SK-N-SH (cell line): ENCODE measurements at regions not wholly inside any gene's neighbourhood (a gene's known extent, or its start where the extent isn't known, plus 50 kb on each side); places are given as distances from the start of the nearest gene placed in this dataset.

Experiments used
- CTCF ChIA-PET: fragments of 300-600, 350-600 bp; formaldehyde crosslinking; extraction: SDS; loops from one replicate; lab custom pipeline; 2021; lab: Yijun Ruan, JAX
- POLR2A ChIA-PET: fragments of 350-600 bp; sonication (Branson Sonifier 250); formaldehyde crosslinking; extraction: SDS; loops from one replicate; lab custom pipeline; 2020; ENCODE audit warnings: antibody characterized with exemption, inconsistent platforms; lab: Yijun Ruan, JAX
- DNase-seq: peaks from one replicate; pipeline ENCODE4 v3.0.0; 2012
- H2AFZ ChIP-seq: fragments of 200-600 bp; sonication (generic); 2 replicates; pipeline ENCODE4 v1.8.1; 2016; ENCODE audit warnings: antibody characterized with exemption, mild to moderate bottlenecking, low read depth
- H3F3A ChIP-seq: fragments of 200-600 bp; sonication (generic); replicated peaks from 2 replicates; pipeline ENCODE3; 2016; ENCODE audit warnings: antibody characterized with exemption, mild to moderate bottlenecking; ENCODE audit not compliant: insufficient read depth
- H3K27ac ChIP-seq, 2 experiments: fragments of 200-500 bp in 1 of 2; fragments of 200-600 bp in 1 of 2; sonication (Bioruptor generic) in 1 of 2; sonication (generic), shearing (Covaris generic) in 1 of 2; 2 replicates each; pipeline versions ENCODE4 v1.5.1 to v1.6.1; 2014 to 2016; ENCODE audit warnings: low read depth in 2 of 2, inconsistent platforms in 1 of 2, low read length in 1 of 2, mild to moderate bottlenecking in 1 of 2, mixed read lengths in 1 of 2
- H3K27me3 ChIP-seq: fragments of 200-600 bp; sonication (generic), shearing (Covaris generic); 2 replicates; pipeline ENCODE4 v1.6.1; 2016; ENCODE audit warnings: mixed run types; ENCODE audit not compliant: insufficient read depth
- H3K36me3 ChIP-seq, 2 experiments: fragments of 200-500 bp in 1 of 2; fragments of 200-600 bp in 1 of 2; sonication (Bioruptor generic) in 1 of 2; sonication (generic) in 1 of 2; replicated peaks in 1 of 2; 2 replicates each; pipeline versions ENCODE3 to v1.5.1; 2014 to 2016; ENCODE audit warnings: low read length in 1 of 2, mild to moderate bottlenecking in 1 of 2; ENCODE audit not compliant: insufficient read depth in 2 of 2, control insufficient read depth in 1 of 2
- H3K4me1 ChIP-seq, 2 experiments: fragments of 200-500 bp in 1 of 2; fragments of 200-600 bp in 1 of 2; sonication (Bioruptor generic) in 1 of 2; sonication (generic), shearing (Covaris generic) in 1 of 2; 2 replicates each; pipeline versions ENCODE4 v1.5.1 to v1.6.1; 2014 to 2016; ENCODE audit warnings: low read depth in 1 of 2, low read length in 1 of 2, mixed run types in 1 of 2; ENCODE audit not compliant: insufficient read depth in 2 of 2, control insufficient read depth in 1 of 2
- H3K4me2 ChIP-seq: fragments of 200-600 bp; sonication (generic), shearing (Covaris generic); 2 replicates; pipeline ENCODE4 v1.6.1; 2017; ENCODE audit warnings: mixed run types
- H3K4me3 ChIP-seq, 2 experiments: fragments of 200-500 bp in 1 of 2; fragments of 200-600 bp in 1 of 2; sonication (Bioruptor generic) in 1 of 2; sonication (generic), shearing (Covaris generic) in 1 of 2; 2 replicates each; pipeline versions ENCODE4 v1.5.1 to v1.8.1; 2014 to 2016; ENCODE audit warnings: low read depth in 2 of 2, inconsistent platforms in 1 of 2, low read length in 1 of 2, mild to moderate bottlenecking in 1 of 2, mixed read lengths in 1 of 2, moderate library complexity in 1 of 2
- H3K79me2 ChIP-seq: fragments of 200-600 bp; sonication (generic); 2 replicates; pipeline ENCODE4 v1.8.1; 2017; ENCODE audit warnings: mild to moderate bottlenecking; ENCODE audit not compliant: insufficient read depth
- H3K9ac ChIP-seq: fragments of 200-600 bp; sonication (generic); 2 replicates; pipeline ENCODE4 v1.6.1; 2017; ENCODE audit warnings: mixed run types
- H3K9me2 ChIP-seq: fragments of 200-600 bp; sonication (generic); 2 replicates; pipeline ENCODE4 v1.6.1; 2017; ENCODE audit warnings: mixed run types
- H3K9me3 ChIP-seq: fragments of 200-600 bp; sonication (generic); 2 replicates; pipeline ENCODE4 v1.6.1; 2017; ENCODE audit warnings: mixed run types, mild to moderate bottlenecking, moderate library complexity
- H4K20me1 ChIP-seq: fragments of 200-600 bp; sonication (generic); 2 replicates; pipeline ENCODE4 v1.6.1; 2017; ENCODE audit warnings: mild to moderate bottlenecking, mixed run types; ENCODE audit not compliant: insufficient read depth
- CHD2 ChIP-seq: fragments of 150-350 bp; IDR thresholded peaks from 2 replicates; pipeline ENCODE4 v1.6.1; 2018; ENCODE audit warnings: low read length; ENCODE audit not compliant: partially characterized antibody
- EP300 ChIP-seq, 2 experiments: IDR thresholded peaks; 2 replicates each; pipeline versions ENCODE4 v1.4.0 to v1.6.1; 2012; ENCODE audit warnings: borderline replicate concordance in 1 of 2, low read depth in 1 of 2, low read length in 1 of 2
- EZH2phosphoT487 ChIP-seq: fragments of 200-600 bp; sonication (generic); IDR thresholded peaks from 2 replicates; pipeline ENCODE4 v1.6.1; 2017; ENCODE audit warnings: low read depth, mixed run types, mild to moderate bottlenecking, antibody characterized with exemption, moderate library complexity, borderline replicate concordance
- FOSL2 ChIP-seq: IDR thresholded peaks from 2 replicates; pipeline ENCODE4 v1.4.0; 2012; ENCODE audit warnings: low read depth, mild to moderate bottlenecking, moderate library complexity, borderline replicate concordance
- GABPA ChIP-seq: IDR thresholded peaks from 2 replicates; pipeline ENCODE4 v1.4.0; 2012; ENCODE audit warnings: low read depth, mild to moderate bottlenecking
- GATA2 ChIP-seq: sonication (generic); formaldehyde crosslinking; IDR thresholded peaks from 2 replicates; pipeline ENCODE4 v1.5.0; 2020; ENCODE audit warnings: mild to moderate bottlenecking, missing genetic modification reagents
- MXI1 ChIP-seq: IDR thresholded peaks from 2 replicates; pipeline ENCODE4 v1.6.1; 2012; ENCODE audit warnings: mild to moderate bottlenecking, low read depth, low read length, improper control_type of control experiment
- NFIC ChIP-seq: IDR thresholded peaks from 2 replicates; pipeline ENCODE4 v1.4.0; 2012; ENCODE audit warnings: borderline replicate concordance
- NRF1 ChIP-seq: IDR thresholded peaks from 2 replicates; pipeline ENCODE4 v1.6.1; 2012; ENCODE audit warnings: low read depth, mild to moderate bottlenecking, low read length
- POLR2AphosphoS5 ChIP-seq: IDR thresholded peaks from 2 replicates; pipeline ENCODE4 v1.6.1; 2012; ENCODE audit warnings: low read depth, low read length
- RCOR1 ChIP-seq: fragments of 150-350 bp; IDR thresholded peaks from 2 replicates; pipeline ENCODE4 v1.6.1; 2017; ENCODE audit warnings: antibody characterized with exemption, low read length
- TAF1 ChIP-seq: IDR thresholded peaks from 2 replicates; pipeline ENCODE4 v1.6.1; 2012; ENCODE audit warnings: low read depth, mild to moderate bottlenecking, low read length, moderate library complexity, borderline replicate concordance
- TEAD4 ChIP-seq: IDR thresholded peaks from 2 replicates; pipeline ENCODE4 v1.4.0; 2012; ENCODE audit warnings: mild to moderate bottlenecking, borderline replicate concordance; ENCODE audit not compliant: insufficient read depth
- YY1 ChIP-seq: IDR thresholded peaks from 2 replicates; pipeline ENCODE4 v1.4.0; 2012; ENCODE audit warnings: low read depth, mild to moderate bottlenecking
- WGBS: methylation state at CpG from one replicate; pipeline ENCODE4 v1.1.6; 2017; ENCODE audit warnings: low lambda C conversion rate; 5-methylcytosine and 5-hydroxymethylcytosine counted together
- TF ChIP-seq, protein P1 (sequence below): IDR thresholded peaks from 2 replicates; pipeline ENCODE4; 2012
- TF ChIP-seq, protein P2 (sequence below): fragments of 200-600 bp; sonication (generic); IDR thresholded peaks from 2 replicates; pipeline ENCODE4 v1.6.1; 2017; ENCODE audit warnings: antibody characterized with exemption, mild to moderate bottlenecking, moderate library complexity
- TF ChIP-seq, protein P3 (sequence below): fragments of 150-350 bp; IDR thresholded peaks from 2 replicates; pipeline ENCODE4 v1.6.1; 2017; ENCODE audit warnings: antibody characterized with exemption, low read length, low read depth, borderline replicate concordance
- TF ChIP-seq, protein P4 (sequence below): IDR thresholded peaks from 2 replicates; pipeline ENCODE4 v1.6.1; 2012; ENCODE audit warnings: mild to moderate bottlenecking, low read depth, low read length, moderate library complexity
- TF ChIP-seq, protein P5 (sequence below): IDR thresholded peaks from 2 replicates; pipeline ENCODE4 v1.4.0; 2012; ENCODE audit warnings: low read depth, borderline replicate concordance

DNA sequence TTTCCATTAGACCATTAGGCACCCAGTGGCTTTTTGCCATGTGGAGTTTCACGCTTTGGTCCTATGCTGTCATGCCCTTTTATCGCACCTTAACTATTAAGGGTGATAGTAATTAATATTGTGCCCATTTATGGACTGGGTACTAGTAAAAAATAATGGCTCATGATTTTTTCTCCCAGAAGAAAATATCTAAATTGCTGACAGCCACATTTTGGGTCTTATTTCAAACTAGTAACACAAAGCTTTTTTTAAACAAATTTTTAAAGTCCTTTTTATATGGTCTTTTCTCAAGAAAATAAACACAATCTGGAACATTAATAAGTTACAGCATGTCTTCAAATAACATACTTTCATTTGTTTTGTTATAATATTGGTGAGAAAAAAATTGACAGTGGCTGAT is 179.7 kb downstream of the ANKRD7 start:
- POLR2A ChIA-PET: no interaction called here
- Histone ChIP-seq H3K27ac (no peak overlapping the region), H3K36me3 (no peaks in the 10 kb centered on the region), H3K9me2 (no peaks in the 10 kb centered on the region), H3F3A (no peaks in the 10 kb centered on the region), H4K20me1 (no peaks in the 10 kb centered on the region), H2AFZ (no peak overlapping the region), H3K4me1 (no peaks in the 10 kb centered on the region), H3K9ac (no peak overlapping the region), H3K27me3 (no peaks in the 10 kb centered on the region), H3K79me2 (no peaks in the 10 kb centered on the region), H3K4me2 (no peak overlapping the region), H3K9me3 (no peaks in the 10 kb centered on the region), H3K4me3 (no peak overlapping the region)
- CTCF ChIA-PET: no interaction called here
- TF ChIP-seq, protein P1, sequence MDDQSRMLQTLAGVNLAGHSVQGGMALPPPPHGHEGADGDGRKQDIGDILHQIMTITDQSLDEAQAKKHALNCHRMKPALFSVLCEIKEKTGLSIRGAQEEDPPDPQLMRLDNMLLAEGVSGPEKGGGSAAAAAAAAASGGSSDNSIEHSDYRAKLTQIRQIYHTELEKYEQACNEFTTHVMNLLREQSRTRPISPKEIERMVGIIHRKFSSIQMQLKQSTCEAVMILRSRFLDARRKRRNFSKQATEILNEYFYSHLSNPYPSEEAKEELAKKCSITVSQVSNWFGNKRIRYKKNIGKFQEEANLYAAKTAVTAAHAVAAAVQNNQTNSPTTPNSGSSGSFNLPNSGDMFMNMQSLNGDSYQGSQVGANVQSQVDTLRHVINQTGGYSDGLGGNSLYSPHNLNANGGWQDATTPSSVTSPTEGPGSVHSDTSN: no peak
- TF ChIP-seq FOSL2 (no peak), MXI1 (no peak), GATA2 (no peak), EP300 (IDR thresholded peaks at IDR 0.05; ENCODE audit: borderline replicate concordance in 1 of 2, low read depth in 1 of 2, low read length in 1 of 2) (no peak), NRF1 (no peak)
- TF ChIP-seq, protein P2, sequence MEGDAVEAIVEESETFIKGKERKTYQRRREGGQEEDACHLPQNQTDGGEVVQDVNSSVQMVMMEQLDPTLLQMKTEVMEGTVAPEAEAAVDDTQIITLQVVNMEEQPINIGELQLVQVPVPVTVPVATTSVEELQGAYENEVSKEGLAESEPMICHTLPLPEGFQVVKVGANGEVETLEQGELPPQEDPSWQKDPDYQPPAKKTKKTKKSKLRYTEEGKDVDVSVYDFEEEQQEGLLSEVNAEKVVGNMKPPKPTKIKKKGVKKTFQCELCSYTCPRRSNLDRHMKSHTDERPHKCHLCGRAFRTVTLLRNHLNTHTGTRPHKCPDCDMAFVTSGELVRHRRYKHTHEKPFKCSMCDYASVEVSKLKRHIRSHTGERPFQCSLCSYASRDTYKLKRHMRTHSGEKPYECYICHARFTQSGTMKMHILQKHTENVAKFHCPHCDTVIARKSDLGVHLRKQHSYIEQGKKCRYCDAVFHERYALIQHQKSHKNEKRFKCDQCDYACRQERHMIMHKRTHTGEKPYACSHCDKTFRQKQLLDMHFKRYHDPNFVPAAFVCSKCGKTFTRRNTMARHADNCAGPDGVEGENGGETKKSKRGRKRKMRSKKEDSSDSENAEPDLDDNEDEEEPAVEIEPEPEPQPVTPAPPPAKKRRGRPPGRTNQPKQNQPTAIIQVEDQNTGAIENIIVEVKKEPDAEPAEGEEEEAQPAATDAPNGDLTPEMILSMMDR: no peak
- 69% methylated on average over 2 of the region's 2 CpGs for WGBS
- DNase-seq: no peak

DNA sequence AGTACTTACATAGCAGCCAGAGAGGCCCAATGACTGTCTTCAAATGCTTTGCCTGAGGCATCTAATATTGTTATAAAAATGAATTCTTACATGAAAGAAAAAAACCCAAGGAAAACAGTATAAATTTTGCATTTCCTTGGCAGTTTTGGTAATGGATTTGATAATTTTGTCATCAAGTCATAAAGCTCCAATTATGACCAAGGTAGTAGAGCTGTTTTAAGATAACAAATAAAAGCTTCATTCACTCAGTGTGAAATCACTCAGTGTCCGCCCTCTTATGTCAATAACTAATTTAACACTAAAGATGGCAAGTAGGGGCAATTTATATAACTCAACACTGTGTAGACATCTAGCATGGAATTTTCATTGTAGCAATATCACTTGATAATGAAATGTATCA is 193.9 kb downstream of the ANKRD7 start:
- Histone ChIP-seq H3K4me2 (no peak overlapping the region), H3K9ac (no peak overlapping the region), H3K9me3 (no peaks in the 10 kb centered on the region), H3K4me1 (no peaks in the 10 kb centered on the region), H2AFZ (no peak overlapping the region), H3K79me2 (no peaks in the 10 kb centered on the region), H3K9me2 (no peaks in the 10 kb centered on the region; the same call in 1 of the 2 replicates), H3K36me3 (no peaks in the 10 kb centered on the region), H3K27me3 (no peaks in the 10 kb centered on the region), H4K20me1 (no peaks in the 10 kb centered on the region), H3K4me3 (no peak overlapping the region), H3F3A (no peaks in the 10 kb centered on the region), H3K27ac (no peak overlapping the region)
- 32% methylated on average over 1 of the region's 1 CpG for WGBS
- ChIA-PET POLR2A (no interaction called here), CTCF (interaction anchor here (0.6 kb wide), 1 partner anchor 1569 kb away, joined by 3 read pairs; no protein-coding TSS in a partner anchor)
- no peak for DNase-seq
- TF ChIP-seq CHD2 (no peak), YY1 (no peak), POLR2AphosphoS5 (no peak), GABPA (no peak), RCOR1 (no peak), TAF1 (no peak), EZH2phosphoT487 (no peak), NFIC (no peak), GATA2 (no peak), TEAD4 (no peak)
- TF ChIP-seq, protein P3, sequence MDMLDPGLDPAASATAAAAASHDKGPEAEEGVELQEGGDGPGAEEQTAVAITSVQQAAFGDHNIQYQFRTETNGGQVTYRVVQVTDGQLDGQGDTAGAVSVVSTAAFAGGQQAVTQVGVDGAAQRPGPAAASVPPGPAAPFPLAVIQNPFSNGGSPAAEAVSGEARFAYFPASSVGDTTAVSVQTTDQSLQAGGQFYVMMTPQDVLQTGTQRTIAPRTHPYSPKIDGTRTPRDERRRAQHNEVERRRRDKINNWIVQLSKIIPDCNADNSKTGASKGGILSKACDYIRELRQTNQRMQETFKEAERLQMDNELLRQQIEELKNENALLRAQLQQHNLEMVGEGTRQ: no peak
- TF ChIP-seq, protein P4, sequence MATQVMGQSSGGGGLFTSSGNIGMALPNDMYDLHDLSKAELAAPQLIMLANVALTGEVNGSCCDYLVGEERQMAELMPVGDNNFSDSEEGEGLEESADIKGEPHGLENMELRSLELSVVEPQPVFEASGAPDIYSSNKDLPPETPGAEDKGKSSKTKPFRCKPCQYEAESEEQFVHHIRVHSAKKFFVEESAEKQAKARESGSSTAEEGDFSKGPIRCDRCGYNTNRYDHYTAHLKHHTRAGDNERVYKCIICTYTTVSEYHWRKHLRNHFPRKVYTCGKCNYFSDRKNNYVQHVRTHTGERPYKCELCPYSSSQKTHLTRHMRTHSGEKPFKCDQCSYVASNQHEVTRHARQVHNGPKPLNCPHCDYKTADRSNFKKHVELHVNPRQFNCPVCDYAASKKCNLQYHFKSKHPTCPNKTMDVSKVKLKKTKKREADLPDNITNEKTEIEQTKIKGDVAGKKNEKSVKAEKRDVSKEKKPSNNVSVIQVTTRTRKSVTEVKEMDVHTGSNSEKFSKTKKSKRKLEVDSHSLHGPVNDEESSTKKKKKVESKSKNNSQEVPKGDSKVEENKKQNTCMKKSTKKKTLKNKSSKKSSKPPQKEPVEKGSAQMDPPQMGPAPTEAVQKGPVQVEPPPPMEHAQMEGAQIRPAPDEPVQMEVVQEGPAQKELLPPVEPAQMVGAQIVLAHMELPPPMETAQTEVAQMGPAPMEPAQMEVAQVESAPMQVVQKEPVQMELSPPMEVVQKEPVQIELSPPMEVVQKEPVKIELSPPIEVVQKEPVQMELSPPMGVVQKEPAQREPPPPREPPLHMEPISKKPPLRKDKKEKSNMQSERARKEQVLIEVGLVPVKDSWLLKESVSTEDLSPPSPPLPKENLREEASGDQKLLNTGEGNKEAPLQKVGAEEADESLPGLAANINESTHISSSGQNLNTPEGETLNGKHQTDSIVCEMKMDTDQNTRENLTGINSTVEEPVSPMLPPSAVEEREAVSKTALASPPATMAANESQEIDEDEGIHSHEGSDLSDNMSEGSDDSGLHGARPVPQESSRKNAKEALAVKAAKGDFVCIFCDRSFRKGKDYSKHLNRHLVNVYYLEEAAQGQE: no peak
- TF ChIP-seq, protein P5, sequence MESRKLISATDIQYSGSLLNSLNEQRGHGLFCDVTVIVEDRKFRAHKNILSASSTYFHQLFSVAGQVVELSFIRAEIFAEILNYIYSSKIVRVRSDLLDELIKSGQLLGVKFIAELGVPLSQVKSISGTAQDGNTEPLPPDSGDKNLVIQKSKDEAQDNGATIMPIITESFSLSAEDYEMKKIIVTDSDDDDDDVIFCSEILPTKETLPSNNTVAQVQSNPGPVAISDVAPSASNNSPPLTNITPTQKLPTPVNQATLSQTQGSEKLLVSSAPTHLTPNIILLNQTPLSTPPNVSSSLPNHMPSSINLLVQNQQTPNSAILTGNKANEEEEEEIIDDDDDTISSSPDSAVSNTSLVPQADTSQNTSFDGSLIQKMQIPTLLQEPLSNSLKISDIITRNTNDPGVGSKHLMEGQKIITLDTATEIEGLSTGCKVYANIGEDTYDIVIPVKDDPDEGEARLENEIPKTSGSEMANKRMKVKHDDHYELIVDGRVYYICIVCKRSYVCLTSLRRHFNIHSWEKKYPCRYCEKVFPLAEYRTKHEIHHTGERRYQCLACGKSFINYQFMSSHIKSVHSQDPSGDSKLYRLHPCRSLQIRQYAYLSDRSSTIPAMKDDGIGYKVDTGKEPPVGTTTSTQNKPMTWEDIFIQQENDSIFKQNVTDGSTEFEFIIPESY: no peak
